ENCODE measurements at regions not wholly inside any gene's neighbourhood (a gene's known extent, or its start where the extent isn't known, plus 50 kb on each side); places are given as distances from the start of the nearest gene placed in this dataset.

DNA sequence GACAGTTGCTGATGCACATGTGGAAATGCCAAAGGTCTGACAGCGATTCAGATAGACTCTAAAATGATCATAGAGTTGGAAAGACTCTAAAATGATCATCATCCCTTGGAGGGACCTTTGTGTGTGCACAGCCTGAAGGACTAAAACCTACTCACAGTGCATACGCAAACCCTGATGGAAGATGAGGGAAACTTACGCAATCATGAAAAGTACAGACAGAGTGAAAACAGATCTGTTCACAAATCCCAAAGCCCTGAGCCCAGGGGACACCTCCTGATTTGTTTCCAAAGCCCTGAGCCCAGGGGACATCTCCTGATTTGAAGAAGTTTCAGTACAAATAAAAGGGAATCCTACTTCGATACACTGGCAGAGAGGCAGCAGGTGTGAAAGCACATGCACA lies 79.3 kb upstream of the PROX1 start:
- H3K4me3 ChIP-seq (ENCODE audit: low read length): no peak overlapping the region
- DNase-seq (ENCODE audit: low read depth): no peak
- no peak for TF ChIP-seq CTCF (conservative IDR thresholded peaks at IDR 0.05; ENCODE audit: low read depth, low read length)

GRCh38 chr1:213914392-213914791 lies 73.4 kb upstream of the PROX1 start:
- no peak for TF ChIP-seq CTCF (conservative IDR thresholded peaks at IDR 0.05; ENCODE audit: low read depth, low read length)
- no peak overlapping the region for H3K4me3 ChIP-seq (ENCODE audit: low read length)
- no peak for DNase-seq (ENCODE audit: low read depth)

GRCh38 chr1:213921311-213921710 lies 66.5 kb upstream of the PROX1 start:
- TF ChIP-seq CTCF (conservative IDR thresholded peaks at IDR 0.05; ENCODE audit: low read depth, low read length): no peak
- DNase-seq (ENCODE audit: low read depth): no peak
- no peak overlapping the region for H3K4me3 ChIP-seq (ENCODE audit: low read length)

DNA sequence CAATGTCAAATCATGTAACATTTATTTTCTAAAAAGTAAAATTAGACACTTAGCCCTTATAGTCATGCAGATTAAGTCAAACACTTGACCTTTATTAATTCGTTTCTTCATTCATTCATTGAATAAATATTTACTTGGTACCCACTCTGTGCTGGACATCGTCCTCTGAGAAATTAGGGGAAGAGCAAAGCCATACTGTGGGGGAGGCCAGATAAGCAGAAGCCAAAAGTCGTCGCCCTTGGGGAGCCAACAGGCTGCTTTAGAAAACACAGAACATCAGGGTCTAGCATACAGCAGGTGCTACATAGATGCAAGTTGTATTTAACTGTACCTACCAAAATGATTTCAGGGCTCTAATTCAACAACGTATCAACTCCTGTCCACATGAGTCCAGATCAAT lies 66.1 kb upstream of the PROX1 start:
- no peak overlapping the region for H3K4me3 ChIP-seq (ENCODE audit: low read length)
- TF ChIP-seq CTCF (conservative IDR thresholded peaks at IDR 0.05; ENCODE audit: low read depth, low read length): no peak
- no peak for DNase-seq (ENCODE audit: low read depth)

GRCh38 chr1:213925531-213926182 lies 62.1 kb upstream of the PROX1 start:
- no peak for DNase-seq (ENCODE audit: low read depth)
- TF ChIP-seq CTCF (conservative IDR thresholded peaks at IDR 0.05; ENCODE audit: low read depth, low read length): no peak
- no peak overlapping the region for H3K4me3 ChIP-seq (ENCODE audit: low read length)

- TF ChIP-seq CTCF (conservative IDR thresholded peaks at IDR 0.05; ENCODE audit: low read depth, low read length): no peak
- DNase-seq (ENCODE audit: low read depth): no peak
- H3K4me3 ChIP-seq (ENCODE audit: low read length): no peak overlapping the region
Observed at GRCh38 chr1:213927846-213928245, 59.9 kb upstream of the PROX1 start.

GRCh38 chr1:213929398-213929797 lies 58.4 kb upstream of the PROX1 start:
- no peak for TF ChIP-seq CTCF (conservative IDR thresholded peaks at IDR 0.05; ENCODE audit: low read depth, low read length)
- DNase-seq (ENCODE audit: low read depth): no peak
- no peak overlapping the region for H3K4me3 ChIP-seq (ENCODE audit: low read length)

Measured in retinal pigment epithelial cell (primary cell).